ENCODE measurements at regions not wholly inside any gene's neighbourhood (a gene's known extent, or its start where the extent isn't known, plus 50 kb on each side); places are given as distances from the start of the nearest gene placed in this dataset.
"Not testable (repeated sequence)": the region's sequence is repeated elsewhere in the genome, so short reads cannot be mapped to it uniquely, and the experiment has no call there.

- Histone ChIP-seq H3K27me3 (ENCODE audit: insufficient read depth, insufficient read length) (peaks cover 65% of the 10 kb centered on the region), H3K36me3 (ENCODE audit: insufficient read depth, insufficient read length, low read length) (no peaks in the 10 kb centered on the region), H3K9me3 (ENCODE audit: insufficient read depth, low read length) (no peaks in the 10 kb centered on the region), H3K4me3 (ENCODE audit: insufficient read length, low read depth) (no peak overlapping the region), H3K4me1 (ENCODE audit: insufficient read depth, insufficient read length) (peaks cover 2% of the 10 kb centered on the region), H3K9ac (ENCODE audit: insufficient read length, low read depth) (no peak overlapping the region)
- TF ChIP-seq SUZ12 (IDR thresholded peaks at IDR 0.05; ENCODE audit: extremely low read depth, insufficient read depth, insufficient read length) = no peak
- TF ChIP-seq ZNF274 (IDR thresholded peaks at IDR 0.05; ENCODE audit: low read depth, low read length) = no peak
- DNase-seq (ENCODE audit: low read depth, low spot score) = no peak
Observed at GRCh38 chr7:131943211-131943610, 386.8 kb upstream of the PODXL start.

GRCh38 chr7:131942287-131943150 is 386.1 kb upstream of the PODXL start:
- H3K9me3 ChIP-seq (ENCODE audit: insufficient read depth, low read length) = no peaks in the 10 kb centered on the region

GRCh38 chr7:131941291-131941690 is 384.9 kb upstream of the PODXL start:
- H3K36me3 ChIP-seq (ENCODE audit: insufficient read depth, insufficient read length, low read length) = no peaks in the 10 kb centered on the region
- no peak overlapping the region for H3K9ac ChIP-seq (ENCODE audit: insufficient read length, low read depth)
- H3K27me3 ChIP-seq (ENCODE audit: insufficient read depth, insufficient read length) = peaks cover 46% of the 10 kb centered on the region
- no peak for DNase-seq (ENCODE audit: low read depth, low spot score)
- H3K4me1 ChIP-seq (ENCODE audit: insufficient read depth, insufficient read length) = peaks cover 2% of the 10 kb centered on the region
- no peak overlapping the region for H3K4me3 ChIP-seq (ENCODE audit: insufficient read length, low read depth)
- H3K9me3 ChIP-seq (ENCODE audit: insufficient read depth, low read length) = no peaks in the 10 kb centered on the region
- TF ChIP-seq SUZ12 (IDR thresholded peaks at IDR 0.05; ENCODE audit: extremely low read depth, insufficient read depth, insufficient read length) (no peak), ZNF274 (IDR thresholded peaks at IDR 0.05; ENCODE audit: low read depth, low read length) (no peak), YY1 (IDR thresholded peaks at IDR 0.05; ENCODE audit: insufficient read depth, insufficient read length) (no peak)

More at GRCh38 chr7:131942287-131943150, 386.1 kb upstream of the PODXL start:
- Histone ChIP-seq H3K4me1 (ENCODE audit: insufficient read depth, insufficient read length) (peaks cover 2% of the 10 kb centered on the region), H3K27me3 (ENCODE audit: insufficient read depth, insufficient read length) (peaks cover 59% of the 10 kb centered on the region), H3K36me3 (ENCODE audit: insufficient read depth, insufficient read length, low read length) (no peaks in the 10 kb centered on the region), H3K9ac (ENCODE audit: insufficient read length, low read depth) (no peak overlapping the region), H3K4me3 (ENCODE audit: insufficient read length, low read depth) (no peak overlapping the region)
- no peak for DNase-seq (ENCODE audit: low read depth, low spot score)
- TF ChIP-seq ZNF274 (IDR thresholded peaks at IDR 0.05; ENCODE audit: low read depth, low read length) = no peak
- no peak for TF ChIP-seq SUZ12 (IDR thresholded peaks at IDR 0.05; ENCODE audit: extremely low read depth, insufficient read depth, insufficient read length)
- TF ChIP-seq YY1 (IDR thresholded peaks at IDR 0.05; ENCODE audit: insufficient read depth, insufficient read length) = no peak

- DNase-seq (ENCODE audit: low read depth, low spot score) = no peak
- H3K36me3 ChIP-seq (ENCODE audit: insufficient read depth, insufficient read length, low read length) = no peaks in the 10 kb centered on the region
- TF ChIP-seq ZNF274 (IDR thresholded peaks at IDR 0.05; ENCODE audit: low read depth, low read length) (no peak), SUZ12 (IDR thresholded peaks at IDR 0.05; ENCODE audit: extremely low read depth, insufficient read depth, insufficient read length) (no peak), YY1 (IDR thresholded peaks at IDR 0.05; ENCODE audit: insufficient read depth, insufficient read length) (no peak)
- H3K9me3 ChIP-seq (ENCODE audit: insufficient read depth, low read length) = no peaks in the 10 kb centered on the region
- H3K27me3 ChIP-seq (ENCODE audit: insufficient read depth, insufficient read length) = peaks cover 40% of the 10 kb centered on the region
- H3K4me1 ChIP-seq (ENCODE audit: insufficient read depth, insufficient read length) = peaks cover 2% of the 10 kb centered on the region
- no peak overlapping the region for H3K4me3 ChIP-seq (ENCODE audit: insufficient read length, low read depth)
- no peak overlapping the region for H3K9ac ChIP-seq (ENCODE audit: insufficient read length, low read depth)
Observed at GRCh38 chr7:131940621-131941165, 384.3 kb upstream of the PODXL start.

GRCh38 chr7:131938788-131939187 is 382.4 kb upstream of the PODXL start:
- not testable (repeated sequence) for H3K4me1 ChIP-seq (ENCODE audit: insufficient read depth, insufficient read length); H3K9me3 ChIP-seq (ENCODE audit: insufficient read depth, low read length); H3K36me3 ChIP-seq (ENCODE audit: insufficient read depth, insufficient read length, low read length); H3K4me3 ChIP-seq (ENCODE audit: insufficient read length, low read depth); H3K9ac ChIP-seq (ENCODE audit: insufficient read length, low read depth); DNase-seq (ENCODE audit: low read depth, low spot score)
- peaks cover 26% of the 10 kb centered on the region for H3K27me3 ChIP-seq (ENCODE audit: insufficient read depth, insufficient read length)

GRCh38 chr7:131937868-131938267 is 381.4 kb upstream of the PODXL start:
- no peak for TF ChIP-seq ZNF274 (IDR thresholded peaks at IDR 0.05; ENCODE audit: low read depth, low read length)
- no peak for TF ChIP-seq YY1 (IDR thresholded peaks at IDR 0.05; ENCODE audit: insufficient read depth, insufficient read length)
- TF ChIP-seq SUZ12 (IDR thresholded peaks at IDR 0.05; ENCODE audit: extremely low read depth, insufficient read depth, insufficient read length) = no peak
- H3K27me3 ChIP-seq (ENCODE audit: insufficient read depth, insufficient read length) = peaks cover 21% of the 10 kb centered on the region
- no peak for DNase-seq (ENCODE audit: low read depth, low spot score)
- H3K4me3 ChIP-seq (ENCODE audit: insufficient read length, low read depth) = no peak overlapping the region
- H3K36me3 ChIP-seq (ENCODE audit: insufficient read depth, insufficient read length, low read length) = no peaks in the 10 kb centered on the region
- no peaks in the 10 kb centered on the region for H3K9me3 ChIP-seq (ENCODE audit: insufficient read depth, low read length)
- no peak overlapping the region for H3K9ac ChIP-seq (ENCODE audit: insufficient read length, low read depth)
- no peaks in the 10 kb centered on the region for H3K4me1 ChIP-seq (ENCODE audit: insufficient read depth, insufficient read length)

- peaks cover 16% of the 10 kb centered on the region for H3K27me3 ChIP-seq (ENCODE audit: insufficient read depth, insufficient read length)
- no peaks in the 10 kb centered on the region for H3K4me1 ChIP-seq (ENCODE audit: insufficient read depth, insufficient read length)
- H3K4me3 ChIP-seq (ENCODE audit: insufficient read length, low read depth) = no peak overlapping the region
- H3K9me3 ChIP-seq (ENCODE audit: insufficient read depth, low read length) = no peaks in the 10 kb centered on the region
- no peak for DNase-seq (ENCODE audit: low read depth, low spot score)
- H3K9ac ChIP-seq (ENCODE audit: insufficient read length, low read depth) = no peak overlapping the region
- TF ChIP-seq ZNF274 (IDR thresholded peaks at IDR 0.05; ENCODE audit: low read depth, low read length) (no peak), YY1 (IDR thresholded peaks at IDR 0.05; ENCODE audit: insufficient read depth, insufficient read length) (no peak), SUZ12 (IDR thresholded peaks at IDR 0.05; ENCODE audit: extremely low read depth, insufficient read depth, insufficient read length) (no peak)
- H3K36me3 ChIP-seq (ENCODE audit: insufficient read depth, insufficient read length, low read length) = no peaks in the 10 kb centered on the region
Observed at GRCh38 chr7:131935180-131935579, 378.8 kb upstream of the PODXL start.

All from NT2/D1 (cell line).